HCT116 (cell line): ENCODE measurements at regions not wholly inside any gene's neighbourhood (a gene's known extent, or its start where the extent isn't known, plus 50 kb on each side); places are given as distances from the start of the nearest gene placed in this dataset.

Experiments
- CTCF ChIP-seq, 3 experiments: fragments of 200-600 bp in 1 of 3; sonication (generic) in 1 of 3; IDR thresholded peaks in 2 of 3; conservative IDR thresholded peaks in 1 of 3; 2 replicates each; pipeline ENCODE4 v1.5.1; 2012 to 2017; ENCODE audit warnings: low read depth in 2 of 3, low read length in 2 of 3, antibody characterized with exemption in 1 of 3, borderline replicate concordance in 1 of 3, control low read depth in 1 of 3, mild to moderate bottlenecking in 1 of 3, mixed read lengths in 1 of 3, mixed run types in 1 of 3, moderate library complexity in 1 of 3; ENCODE audit not compliant: insufficient read depth in 1 of 3
- ZBTB33 ChIP-seq: IDR thresholded peaks from 2 replicates; pipeline ENCODE4 v1.6.1; 2011; ENCODE audit warnings: mild to moderate bottlenecking, low read length, moderate library complexity; ENCODE audit not compliant: insufficient replicate concordance; ENCODE audit errors: extremely low read depth

GRCh38 chrX:115363372-115363771 lies 73.9 kb downstream of the LUZP4 start:
- TF ChIP-seq CTCF (IDR thresholded peaks at IDR 0.05 in 2 of 3, conservative IDR thresholded peaks at IDR 0.05 in 1 of 3; ENCODE audit: borderline replicate concordance in 1 of 3, insufficient read depth in 1 of 3, low read depth in 2 of 3, low read length in 2 of 3) (no peak), ZBTB33 (no peak)
